ENCODE measurements at regions not wholly inside any gene's neighbourhood (a gene's known extent, or its start where the extent isn't known, plus 50 kb on each side); places are given as distances from the start of the nearest gene placed in this dataset.

DNA sequence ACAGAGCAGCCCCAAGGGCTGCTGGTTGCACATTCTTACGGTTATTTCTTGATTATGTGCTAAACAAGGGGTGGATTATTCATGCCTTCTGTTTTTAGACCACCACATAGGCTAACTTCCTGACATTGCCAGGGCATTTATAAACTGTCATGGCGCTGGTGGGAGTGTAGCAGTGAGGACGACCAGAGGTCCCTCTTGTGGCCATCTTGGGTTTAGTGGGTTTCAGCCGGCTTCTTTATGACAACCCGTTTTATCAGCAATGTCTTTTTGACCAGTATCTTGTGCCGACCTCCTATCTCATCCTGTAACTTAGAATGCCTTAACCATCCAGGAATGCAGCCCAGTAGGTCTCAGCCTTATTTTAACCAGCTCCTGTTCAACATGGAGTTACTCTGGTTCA, 212.4 kb upstream of the GRID2 start:
- TF ChIP-seq POLR2A (IDR thresholded peaks at IDR 0.05), result no peak
- TF ChIP-seq, protein P1, sequence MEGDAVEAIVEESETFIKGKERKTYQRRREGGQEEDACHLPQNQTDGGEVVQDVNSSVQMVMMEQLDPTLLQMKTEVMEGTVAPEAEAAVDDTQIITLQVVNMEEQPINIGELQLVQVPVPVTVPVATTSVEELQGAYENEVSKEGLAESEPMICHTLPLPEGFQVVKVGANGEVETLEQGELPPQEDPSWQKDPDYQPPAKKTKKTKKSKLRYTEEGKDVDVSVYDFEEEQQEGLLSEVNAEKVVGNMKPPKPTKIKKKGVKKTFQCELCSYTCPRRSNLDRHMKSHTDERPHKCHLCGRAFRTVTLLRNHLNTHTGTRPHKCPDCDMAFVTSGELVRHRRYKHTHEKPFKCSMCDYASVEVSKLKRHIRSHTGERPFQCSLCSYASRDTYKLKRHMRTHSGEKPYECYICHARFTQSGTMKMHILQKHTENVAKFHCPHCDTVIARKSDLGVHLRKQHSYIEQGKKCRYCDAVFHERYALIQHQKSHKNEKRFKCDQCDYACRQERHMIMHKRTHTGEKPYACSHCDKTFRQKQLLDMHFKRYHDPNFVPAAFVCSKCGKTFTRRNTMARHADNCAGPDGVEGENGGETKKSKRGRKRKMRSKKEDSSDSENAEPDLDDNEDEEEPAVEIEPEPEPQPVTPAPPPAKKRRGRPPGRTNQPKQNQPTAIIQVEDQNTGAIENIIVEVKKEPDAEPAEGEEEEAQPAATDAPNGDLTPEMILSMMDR (IDR thresholded peaks at IDR 0.05), result no peak

All from heart left ventricle (tissue), 13 donors.